GM23338 (cell line): ENCODE measurements at regions not wholly inside any gene's neighbourhood (a gene's known extent, or its start where the extent isn't known, plus 50 kb on each side); places are given as distances from the start of the nearest gene placed in this dataset.
"Not testable (repeated sequence)": the region's sequence is repeated elsewhere in the genome, so short reads cannot be mapped to it uniquely, and the experiment has no call there.

ENCODE experiments used
- ATAC-seq: fragments of 200-7000 bp; cut with Tn5 transposase; 3 replicates; pipeline ENCODE4 v1.9.1; 2020
- DNase-seq: peaks from one replicate; pipeline ENCODE4 v3.0.0-alpha.2; 2015; ENCODE audit warnings: low spot score
- H2AFZ ChIP-seq: fragments of 200-600 bp; sonication (generic); 2 replicates; pipeline ENCODE4 v1.8.0; 2016; ENCODE audit warnings: antibody characterized with exemption, mild to moderate bottlenecking, moderate library complexity
- H3F3A ChIP-seq: fragments of 200-600 bp; sonication (generic); replicated peaks from 2 replicates; pipeline ENCODE4 v1.8.0; 2017; ENCODE audit warnings: antibody characterized with exemption, mixed run types, low read depth
- H3K27ac ChIP-seq: fragments of 200-600 bp; sonication (generic); 2 replicates; pipeline ENCODE4 v1.6.1; 2016; ENCODE audit warnings: low read depth
- H3K27me3 ChIP-seq: fragments of 200-600 bp; sonication (generic); 2 replicates; pipeline ENCODE4 v1.8.0; 2016; ENCODE audit warnings: mild to moderate bottlenecking, mixed run types, moderate library complexity; ENCODE audit not compliant: insufficient read depth
- H3K36me3 ChIP-seq: fragments of 200-600 bp; sonication (generic); 2 replicates; pipeline ENCODE4 v1.8.0; 2016; ENCODE audit warnings: mild to moderate bottlenecking; ENCODE audit not compliant: insufficient read depth
- H3K4me1 ChIP-seq: fragments of 200-600 bp; sonication (generic); 2 replicates; pipeline ENCODE4 v1.8.0; 2016; ENCODE audit warnings: mild to moderate bottlenecking, moderate library complexity; ENCODE audit not compliant: insufficient read depth
- H3K4me2 ChIP-seq: fragments of 200-600 bp; sonication (generic); 2 replicates; pipeline ENCODE4 v1.7.1; 2017; ENCODE audit warnings: mixed run types
- H3K4me3 ChIP-seq: fragments of 200-600 bp; sonication (generic); 2 replicates; pipeline ENCODE4 v1.6.1; 2016; ENCODE audit warnings: mixed run types
- H3K79me2 ChIP-seq: fragments of 200-600 bp; sonication (generic); replicated peaks from 2 replicates; pipeline ENCODE4 v1.8.0; 2017; ENCODE audit warnings: mild to moderate bottlenecking; ENCODE audit not compliant: insufficient read depth
- H3K9me2 ChIP-seq: fragments of 200-600 bp; sonication (generic); 2 replicates; pipeline ENCODE4 v1.8.0; 2017; ENCODE audit not compliant: insufficient read depth
- H4K20me1 ChIP-seq: fragments of 200-600 bp; sonication (generic); replicated peaks from 2 replicates; pipeline ENCODE4 v1.8.0; 2017; ENCODE audit warnings: mild to moderate bottlenecking; ENCODE audit not compliant: insufficient read depth
- H3K27ac Mint-ChIP-seq: 2 replicates; pipeline ENCODE4 v1.8.0; 2020; ENCODE audit warnings: inconsistent platforms, mild to moderate bottlenecking, moderate library complexity, mixed read lengths
- H3K27me3 Mint-ChIP-seq: 3 replicates; pipeline ENCODE4 v1.8.0; 2022; ENCODE audit warnings: low read depth, mild to moderate bottlenecking, moderate library complexity, mixed read lengths, inconsistent platforms; ENCODE audit not compliant: insufficient read depth, poor library complexity
- H3K36me3 Mint-ChIP-seq: 3 replicates; pipeline ENCODE4 v1.8.0; 2021; ENCODE audit warnings: low read depth, mild to moderate bottlenecking, inconsistent platforms, moderate library complexity, mixed read lengths
- H3K4me1 Mint-ChIP-seq: 3 replicates; pipeline ENCODE4 v1.8.0; 2020; ENCODE audit warnings: mild to moderate bottlenecking, inconsistent platforms, mixed read lengths
- H3K4me3 Mint-ChIP-seq: 3 replicates; pipeline ENCODE4 v1.8.0; 2021; ENCODE audit warnings: moderate library complexity, mild to moderate bottlenecking, inconsistent platforms, mixed read lengths
- H3K9me3 Mint-ChIP-seq: 3 replicates; pipeline ENCODE4 v1.8.0; 2020; ENCODE audit warnings: moderate library complexity, mild to moderate bottlenecking, inconsistent platforms, mixed read lengths
- EZH2 ChIP-seq: fragments of 200-600 bp; sonication (generic); IDR thresholded peaks from one replicate; pipeline ENCODE4 v1.8.0; 2017; ENCODE audit warnings: antibody characterized with exemption, mild to moderate bottlenecking, low read depth; ENCODE audit not compliant: unreplicated experiment
- POLR2AphosphoS5 ChIP-seq: IDR thresholded peaks from 2 replicates; pipeline ENCODE4 v1.6.1; 2016; ENCODE audit warnings: antibody characterized with exemption, low read depth
- ZNF462 ChIP-seq: fragments of 250-450 bp; sonication (Bioruptor Pico); IDR thresholded peaks from 2 replicates; pipeline ENCODE4 v1.5.0; 2020; ENCODE audit warnings: mild to moderate bottlenecking, moderate library complexity

- H3K27me3 ChIP-seq, H3K4me2 ChIP-seq, DNase-seq, H3K4me3 ChIP-seq, H3K36me3 ChIP-seq, H3K4me3 Mint-ChIP-seq, H3K27ac ChIP-seq, H3K9me3 Mint-ChIP-seq, H2AFZ ChIP-seq, H3K27me3 Mint-ChIP-seq, H3F3A ChIP-seq, H3K9me2 ChIP-seq, H3K27ac Mint-ChIP-seq: not testable (repeated sequence)
- Histone ChIP-seq H3K79me2 (peaks cover 30% of the 10 kb centered on the region), H4K20me1 (peaks cover 13% of the 10 kb centered on the region), H3K4me1 (peaks cover 17% of the 10 kb centered on the region)
- peaks cover 12% of the 10 kb centered on the region; the same call in 2 of the 3 replicates for H3K36me3 Mint-ChIP-seq
- ATAC-seq = peak; percentile 22
- H3K4me1 Mint-ChIP-seq = peaks cover 20% of the 10 kb centered on the region
These were observed 57.6 kb upstream of the BOLA1 start for GRCh38 chr1:149841597-149842238.

GRCh38 chr1:149842458-149843064 lies 56.8 kb upstream of the BOLA1 start:
- not testable (repeated sequence) for H3K9me2 ChIP-seq, H2AFZ ChIP-seq, H3K27ac ChIP-seq, H3K9me3 Mint-ChIP-seq, H3K27me3 Mint-ChIP-seq, DNase-seq, H3K27ac Mint-ChIP-seq, H3K27me3 ChIP-seq, H3K4me3 Mint-ChIP-seq, H3K4me2 ChIP-seq, H3K4me3 ChIP-seq, H3K36me3 ChIP-seq, H3F3A ChIP-seq
- Mint-ChIP-seq H3K4me1 (peaks cover 29% of the 10 kb centered on the region), H3K36me3 (peaks cover 16% of the 10 kb centered on the region; the same call in 2 of the 3 replicates)
- Histone ChIP-seq H3K4me1 (peaks cover 25% of the 10 kb centered on the region), H3K79me2 (peaks cover 38% of the 10 kb centered on the region), H4K20me1 (peaks cover 21% of the 10 kb centered on the region)
- ATAC-seq = peak; percentile 38

GRCh38 chr1:149843431-149844041 lies 55.8 kb upstream of the BOLA1 start:
- peaks cover 39% of the 10 kb centered on the region for H3K4me1 Mint-ChIP-seq
- peaks cover 7% of the 10 kb centered on the region; the same call in 1 of the 2 replicates for H3F3A ChIP-seq
- no peaks in the 10 kb centered on the region for H3K27me3 ChIP-seq
- H3K4me2 ChIP-seq = peak overlapping the region; percentile 95
- H2AFZ ChIP-seq = no peak overlapping the region
- peaks cover 8% of the 10 kb centered on the region for H3K27me3 Mint-ChIP-seq
- H4K20me1 ChIP-seq = peaks cover 24% of the 10 kb centered on the region
- ATAC-seq (no peak), DNase-seq (peak; percentile 2)
- peaks cover 16% of the 10 kb centered on the region; the same call in 2 of the 3 replicates for H3K36me3 Mint-ChIP-seq
- 0 out of 2 replicates have a peak, but pooled peaks have one; percentile 23 for TF ChIP-seq POLR2AphosphoS5
- no peak for TF ChIP-seq EZH2
- H3K79me2 ChIP-seq = peaks cover 48% of the 10 kb centered on the region
- H3K9me3 Mint-ChIP-seq = no peaks in the 10 kb centered on the region
- H3K27ac ChIP-seq = peak overlapping the region; percentile 92
- peak overlapping the region; percentile 88 for H3K27ac Mint-ChIP-seq
- peak overlapping the region; percentile 92 for H3K4me3 Mint-ChIP-seq
- peaks cover 35% of the 10 kb centered on the region for H3K4me1 ChIP-seq
- no peaks in the 10 kb centered on the region for H3K36me3 ChIP-seq
- H3K9me2 ChIP-seq = no peaks in the 10 kb centered on the region
- H3K4me3 ChIP-seq = peak overlapping the region; percentile 96

- ATAC-seq (no peak), DNase-seq (peak; percentile 1)
- H3K9me2 ChIP-seq = no peaks in the 10 kb centered on the region
- Mint-ChIP-seq H3K36me3 (peaks cover 16% of the 10 kb centered on the region; the same call in 2 of the 3 replicates), H3K27ac (peak overlapping the region; percentile 88), H3K4me1 (peaks cover 44% of the 10 kb centered on the region), H3K9me3 (no peaks in the 10 kb centered on the region; the same call in 2 of the 3 replicates), H3K4me3 (peak overlapping the region; percentile 92), H3K27me3 (peaks cover 12% of the 10 kb centered on the region)
- peak overlapping the region; percentile 95 for H3K4me2 ChIP-seq
- peaks cover 41% of the 10 kb centered on the region for H3K4me1 ChIP-seq
- no peak overlapping the region for H2AFZ ChIP-seq
- no peaks in the 10 kb centered on the region for H3K36me3 ChIP-seq
- peaks cover 24% of the 10 kb centered on the region for H4K20me1 ChIP-seq
- peak overlapping the region; percentile 96 for H3K4me3 ChIP-seq
- peaks cover 7% of the 10 kb centered on the region; the same call in 1 of the 2 replicates for H3F3A ChIP-seq
- peak overlapping the region; percentile 92 for H3K27ac ChIP-seq
- H3K79me2 ChIP-seq = peaks cover 54% of the 10 kb centered on the region
- H3K27me3 ChIP-seq = no peaks in the 10 kb centered on the region
- TF ChIP-seq EZH2 (no peak), ZNF462 (no peak)
These were observed 55.3 kb upstream of the BOLA1 start for GRCh38 chr1:149844101-149844500.
